ENCODE measurements at regions not wholly inside any gene's neighbourhood (a gene's known extent, or its start where the extent isn't known, plus 50 kb on each side); places are given as distances from the start of the nearest gene placed in this dataset.

GRCh38 chr3:137360531-137361201, 402.9 kb downstream of the IL20RB start:
- Mint-ChIP-seq H3K9me3 (peaks cover 29% of the 10 kb centered on the region), H3K36me3 (ENCODE audit: low read depth) (no peaks in the 10 kb centered on the region), H3K4me3 (no peak overlapping the region), H3K27me3 (ENCODE audit: low read depth) (peaks cover 3% of the 10 kb centered on the region), H3K27ac (no peak overlapping the region), H3K4me1 (no peaks in the 10 kb centered on the region)
- TF ChIP-seq CTCF (IDR thresholded peaks at IDR 0.05; ENCODE audit: unreplicated experiment in 3 of 3) = no peak

- Mint-ChIP-seq H3K4me1 (no peaks in the 10 kb centered on the region), H3K36me3 (ENCODE audit: low read depth) (no peaks in the 10 kb centered on the region), H3K27me3 (ENCODE audit: low read depth) (no peaks in the 10 kb centered on the region), H3K27ac (no peak overlapping the region), H3K9me3 (peaks cover 13% of the 10 kb centered on the region), H3K4me3 (no peak overlapping the region)
- no peak for TF ChIP-seq CTCF (IDR thresholded peaks at IDR 0.05; ENCODE audit: unreplicated experiment in 3 of 3)
Measured at GRCh38 chr3:137382005-137382594, 382.0 kb upstream of the SOX14 start.

DNA sequence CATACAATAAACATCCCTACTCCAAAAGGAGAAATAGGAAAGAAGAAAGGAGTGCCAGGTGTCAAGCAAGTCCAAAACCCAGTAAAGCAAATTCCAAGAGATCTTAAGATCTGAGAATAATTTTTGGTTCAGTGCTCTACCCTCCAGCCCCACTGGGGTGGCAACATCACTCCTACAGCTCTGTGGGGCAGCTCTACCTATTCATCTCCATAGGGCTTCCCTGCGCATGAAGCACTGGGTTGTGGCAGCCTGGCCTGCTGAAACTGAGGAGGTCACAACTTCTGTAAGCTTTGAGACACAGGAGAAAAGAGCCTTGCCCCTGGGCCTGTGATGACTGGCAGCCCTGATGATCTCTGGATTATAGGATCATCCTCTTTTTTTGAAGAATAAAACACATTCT, 378.2 kb upstream of the SOX14 start:
- Mint-ChIP-seq H3K36me3 (ENCODE audit: low read depth) (no peaks in the 10 kb centered on the region), H3K27ac (no peak overlapping the region), H3K9me3 (no peaks in the 10 kb centered on the region), H3K27me3 (ENCODE audit: low read depth) (no peaks in the 10 kb centered on the region), H3K4me3 (no peak overlapping the region), H3K4me1 (no peaks in the 10 kb centered on the region)
- TF ChIP-seq CTCF (IDR thresholded peaks at IDR 0.05; ENCODE audit: unreplicated experiment in 3 of 3) = no peak

- Mint-ChIP-seq H3K27ac (no peak overlapping the region), H3K27me3 (ENCODE audit: low read depth) (no peaks in the 10 kb centered on the region), H3K36me3 (ENCODE audit: low read depth) (no peaks in the 10 kb centered on the region), H3K4me3 (no peak overlapping the region), H3K9me3 (peaks cover 7% of the 10 kb centered on the region), H3K4me1 (no peaks in the 10 kb centered on the region)
- peak in 1 of 3 experiments; percentile 26 for TF ChIP-seq CTCF (IDR thresholded peaks at IDR 0.05; ENCODE audit: unreplicated experiment in 3 of 3)
Measured at GRCh38 chr3:137409584-137409983, 354.5 kb upstream of the SOX14 start.

DNA sequence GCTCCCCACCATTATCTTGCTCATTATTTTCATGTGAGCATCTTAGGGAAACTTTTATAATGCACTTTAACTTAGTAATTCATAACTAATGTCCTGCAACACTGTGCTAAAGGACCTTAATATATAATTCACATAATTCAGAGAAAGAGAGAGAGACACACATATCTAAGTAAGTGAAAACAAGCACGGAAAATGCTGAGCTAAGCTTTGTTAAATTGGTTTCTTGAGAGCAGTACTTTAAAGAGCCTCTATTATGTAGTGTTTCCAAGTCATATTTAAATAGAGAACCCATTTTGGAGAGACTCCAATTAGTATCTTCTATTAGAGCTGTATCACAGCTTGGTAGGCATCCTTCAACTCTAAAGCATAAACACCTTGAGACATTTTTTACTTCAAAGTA, 354.1 kb upstream of the SOX14 start:
- H3K4me1 Mint-ChIP-seq = no peaks in the 10 kb centered on the region
- no peak overlapping the region for H3K27ac Mint-ChIP-seq
- H3K9me3 Mint-ChIP-seq = peaks cover 7% of the 10 kb centered on the region
- H3K36me3 Mint-ChIP-seq (ENCODE audit: low read depth) = no peaks in the 10 kb centered on the region
- TF ChIP-seq CTCF (IDR thresholded peaks at IDR 0.05; ENCODE audit: unreplicated experiment in 3 of 3) = no peak
- no peaks in the 10 kb centered on the region for H3K27me3 Mint-ChIP-seq (ENCODE audit: low read depth)
- no peak overlapping the region for H3K4me3 Mint-ChIP-seq
